ENCODE measurements at regions not wholly inside any gene's neighbourhood (a gene's known extent, or its start where the extent isn't known, plus 50 kb on each side); places are given as distances from the start of the nearest gene placed in this dataset.

- DNase-seq (ENCODE audit: extremely low read depth, low read depth) = no peak
- TF ChIP-seq, protein P1, sequence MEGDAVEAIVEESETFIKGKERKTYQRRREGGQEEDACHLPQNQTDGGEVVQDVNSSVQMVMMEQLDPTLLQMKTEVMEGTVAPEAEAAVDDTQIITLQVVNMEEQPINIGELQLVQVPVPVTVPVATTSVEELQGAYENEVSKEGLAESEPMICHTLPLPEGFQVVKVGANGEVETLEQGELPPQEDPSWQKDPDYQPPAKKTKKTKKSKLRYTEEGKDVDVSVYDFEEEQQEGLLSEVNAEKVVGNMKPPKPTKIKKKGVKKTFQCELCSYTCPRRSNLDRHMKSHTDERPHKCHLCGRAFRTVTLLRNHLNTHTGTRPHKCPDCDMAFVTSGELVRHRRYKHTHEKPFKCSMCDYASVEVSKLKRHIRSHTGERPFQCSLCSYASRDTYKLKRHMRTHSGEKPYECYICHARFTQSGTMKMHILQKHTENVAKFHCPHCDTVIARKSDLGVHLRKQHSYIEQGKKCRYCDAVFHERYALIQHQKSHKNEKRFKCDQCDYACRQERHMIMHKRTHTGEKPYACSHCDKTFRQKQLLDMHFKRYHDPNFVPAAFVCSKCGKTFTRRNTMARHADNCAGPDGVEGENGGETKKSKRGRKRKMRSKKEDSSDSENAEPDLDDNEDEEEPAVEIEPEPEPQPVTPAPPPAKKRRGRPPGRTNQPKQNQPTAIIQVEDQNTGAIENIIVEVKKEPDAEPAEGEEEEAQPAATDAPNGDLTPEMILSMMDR (IDR thresholded peaks at IDR 0.05; ENCODE audit: low read depth, low read length) = no peak
Observed at GRCh38 chr11:130546438-130546837, 98.0 kb downstream of the ADAMTS15 start.

DNA sequence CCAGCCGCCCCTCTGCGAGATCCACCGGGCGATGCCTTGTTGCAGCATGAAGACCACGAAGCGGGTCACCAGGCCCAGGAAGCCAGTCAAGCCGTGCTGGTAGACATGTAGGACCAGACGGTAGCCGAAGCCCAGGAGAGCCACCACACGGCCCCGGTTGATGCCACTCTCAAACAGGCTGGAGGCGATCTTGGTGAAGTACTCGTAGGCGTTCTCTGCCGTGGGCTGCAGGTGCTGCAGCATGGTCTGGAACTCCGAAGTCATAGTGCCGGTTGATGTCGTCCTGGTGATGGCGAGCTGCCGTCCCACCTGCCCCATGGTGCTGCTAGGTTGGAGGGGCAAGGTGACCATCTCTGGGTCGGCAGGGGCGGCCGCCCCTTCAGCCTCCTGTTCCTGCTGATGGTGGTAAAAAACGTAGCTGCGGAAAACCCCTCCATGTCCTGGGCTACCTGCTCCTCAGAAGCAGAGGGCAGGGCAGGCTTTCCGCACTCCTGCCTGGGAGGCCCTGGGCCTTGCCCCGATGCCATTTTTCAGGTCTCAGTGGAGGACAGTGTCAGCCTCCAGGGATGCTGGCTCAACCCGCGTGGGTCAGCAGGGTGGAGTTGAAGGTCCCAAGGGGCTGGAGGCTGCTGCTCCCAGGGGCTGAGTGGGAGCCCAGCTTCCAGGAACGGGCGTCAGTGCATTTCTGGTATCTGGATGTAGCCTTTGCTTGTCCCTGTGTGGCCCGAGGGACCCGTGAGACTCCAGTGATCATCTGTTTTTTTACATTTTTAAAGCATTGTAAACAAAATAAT lies 98.7 kb downstream of the ADAMTS15 start:
- DNase-seq (ENCODE audit: extremely low read depth, low read depth) = no peak
- TF ChIP-seq, protein P1 (IDR thresholded peaks at IDR 0.05; ENCODE audit: low read depth, low read length) = no peak

- DNase-seq (ENCODE audit: extremely low read depth, low read depth) = no peak
- TF ChIP-seq, protein P1 (IDR thresholded peaks at IDR 0.05; ENCODE audit: low read depth, low read length) = no peak
Observed at GRCh38 chr11:130547761-130548490, 99.5 kb downstream of the ADAMTS15 start.

DNA sequence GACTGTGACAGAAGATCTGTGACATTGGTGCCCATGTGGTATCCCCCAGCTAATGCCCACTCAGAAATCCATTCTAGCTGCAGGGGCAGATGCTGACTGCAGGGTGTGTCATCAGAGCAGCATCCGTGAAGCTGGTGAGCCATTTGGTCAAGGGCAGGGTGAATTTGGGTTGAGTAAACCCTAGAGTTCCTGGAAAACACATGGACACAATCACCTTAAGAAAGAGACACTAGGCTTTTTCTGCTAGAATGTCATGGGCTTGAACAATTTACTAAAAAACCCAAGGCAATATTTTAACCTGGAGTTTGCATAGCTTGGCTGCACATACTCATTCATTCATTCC lies 100.0 kb downstream of the ADAMTS15 start:
- DNase-seq (ENCODE audit: extremely low read depth, low read depth) = no peak
- TF ChIP-seq, protein P1 (IDR thresholded peaks at IDR 0.05; ENCODE audit: low read depth, low read length) = no peak

DNA sequence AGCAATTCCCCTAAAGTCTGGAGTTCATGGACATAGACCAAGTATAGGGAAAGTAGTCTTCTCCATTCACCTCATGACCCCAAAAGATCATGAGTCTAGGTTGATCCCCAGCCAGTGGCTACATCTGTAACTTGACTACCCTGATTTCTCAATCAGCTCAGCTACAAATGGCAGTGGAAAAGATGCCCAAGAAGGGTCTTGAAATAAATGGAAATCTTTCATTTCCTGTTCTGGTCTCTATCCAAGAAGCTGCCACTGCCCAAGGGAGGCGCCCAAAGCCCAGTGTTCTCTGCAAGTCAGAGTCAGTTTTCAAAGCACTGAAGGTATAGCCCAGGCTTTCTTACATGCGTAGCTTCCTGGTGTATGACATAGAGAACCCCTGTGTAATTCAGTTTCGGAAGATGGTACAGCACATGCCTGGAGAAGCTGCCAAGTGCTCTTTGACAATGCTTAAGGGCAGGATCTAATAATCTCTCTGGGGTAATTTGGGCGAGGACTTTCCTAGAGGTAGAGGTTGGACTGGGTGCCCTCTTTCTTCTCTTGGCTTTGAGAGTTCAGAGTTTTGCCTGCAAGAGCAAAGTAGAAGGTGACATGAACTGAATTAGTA lies 101.1 kb downstream of the ADAMTS15 start:
- no peak for DNase-seq (ENCODE audit: extremely low read depth, low read depth)
- TF ChIP-seq, protein P1 (IDR thresholded peaks at IDR 0.05; ENCODE audit: low read depth, low read length) = no peak

DNA sequence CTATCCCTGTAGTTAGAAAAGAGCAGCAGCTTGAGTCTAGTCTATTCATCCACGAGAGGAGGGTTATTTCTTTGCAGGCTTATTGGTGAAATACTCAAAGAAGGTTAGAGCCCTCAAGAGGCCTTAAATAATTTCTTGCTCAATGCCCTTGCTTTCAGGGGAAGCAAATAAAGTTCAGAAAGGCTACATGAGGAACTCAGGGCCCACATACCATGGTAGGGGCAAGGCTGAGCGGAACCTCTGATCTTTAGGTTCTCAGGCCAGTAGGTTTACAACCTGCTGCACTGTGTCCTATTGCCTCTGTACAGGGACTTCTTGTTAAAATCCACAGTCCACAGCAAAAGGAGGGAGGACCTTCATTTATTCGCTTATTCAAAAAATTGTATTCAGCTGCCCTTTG lies 101.7 kb downstream of the ADAMTS15 start:
- TF ChIP-seq, protein P1 (IDR thresholded peaks at IDR 0.05; ENCODE audit: low read depth, low read length) = no peak
- DNase-seq (ENCODE audit: extremely low read depth, low read depth) = no peak

DNA sequence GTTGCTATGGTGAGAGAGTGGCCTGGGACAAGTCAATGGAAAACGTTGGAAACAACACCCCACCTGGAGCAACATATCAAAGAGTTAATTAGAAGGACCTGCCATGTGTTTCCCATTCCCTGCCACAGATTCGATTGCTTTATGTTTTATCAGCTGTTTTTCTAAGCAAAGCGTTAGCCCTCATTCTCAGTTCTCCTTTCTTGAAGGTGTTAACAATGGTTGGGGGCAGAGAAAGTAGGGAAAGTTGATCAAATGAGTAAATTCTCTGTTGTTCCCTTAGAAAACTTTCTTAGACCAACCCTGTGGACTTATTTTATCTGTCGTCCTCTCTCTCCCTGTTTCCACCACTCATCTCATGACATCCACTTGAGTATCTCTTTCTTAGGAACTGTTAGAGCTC lies 102.5 kb downstream of the ADAMTS15 start:
- DNase-seq (ENCODE audit: extremely low read depth, low read depth) = no peak
- TF ChIP-seq, protein P1 (IDR thresholded peaks at IDR 0.05; ENCODE audit: low read depth, low read length) = no peak

Data from AG09319 (cell line).